Spleen (tissue), 11 donors: ENCODE measurements at regions not wholly inside any gene's neighbourhood (a gene's known extent, or its start where the extent isn't known, plus 50 kb on each side); places are given as distances from the start of the nearest gene placed in this dataset.

Experiments used
- DNase-seq: peaks from one replicate; pipeline ENCODE4 v3.0.0-alpha.2; 2020
- H3K27ac ChIP-seq, 8 donors: fragments of 200-600 bp; sonication (generic) in 7 of 8; 1 replicate in 4 of 8; 2 replicates in 4 of 8; pipeline versions ENCODE4 v1.5.0 to v1.8.0; 2016 to 2021; ENCODE audit warnings: inconsistent platforms in 4 of 8, mild to moderate bottlenecking in 4 of 8, moderate library complexity in 1 of 8
- H3K27me3 ChIP-seq, 7 donors: fragments of 200-600 bp; sonication (generic) in 6 of 7; replicated peaks in 1 of 7; 1 replicate in 4 of 7; 2 replicates in 3 of 7; pipeline versions ENCODE4 v1.5.0 to v1.8.0; 2016 to 2021; ENCODE audit warnings: inconsistent platforms in 3 of 7, mild to moderate bottlenecking in 1 of 7
- H3K36me3 ChIP-seq, 6 donors: fragments of 200-600 bp; sonication (generic) in 5 of 6; 1 replicate in 4 of 6; 2 replicates in 2 of 6; pipeline versions ENCODE4 v1.5.0 to v1.8.0; 2016 to 2021; ENCODE audit warnings: inconsistent platforms in 2 of 6
- H3K4me1 ChIP-seq, 6 donors: fragments of 200-600 bp; sonication (generic) in 5 of 6; 1 replicate in 3 of 6; 2 replicates in 3 of 6; pipeline versions ENCODE4 v1.5.0 to v1.8.0; 2016 to 2021; ENCODE audit warnings: inconsistent platforms in 3 of 6
- H3K4me3 ChIP-seq, 8 donors: fragments of 200-600 bp; sonication (generic) in 7 of 8; 1 replicate in 4 of 8; 2 replicates in 4 of 8; pipeline versions ENCODE4 v1.5.0 to v1.8.0; 2016 to 2021; ENCODE audit warnings: inconsistent platforms in 4 of 8, mild to moderate bottlenecking in 4 of 8, moderate library complexity in 2 of 8
- H3K9me3 ChIP-seq, 8 donors: fragments of 200-600 bp; sonication (generic) in 7 of 8; 1 replicate in 4 of 8; 2 replicates in 4 of 8; pipeline versions ENCODE4 v1.5.0 to v1.8.0; 2016 to 2021; ENCODE audit warnings: inconsistent platforms in 4 of 8
- POLR2A ChIP-seq, 3 donors: fragments of 450-650 bp; IDR thresholded peaks; one replicate each; pipeline ENCODE4 v1.5.1; 2017; ENCODE audit warnings: antibody characterized with exemption in 3 of 3, mild to moderate bottlenecking in 1 of 3
- POLR2AphosphoS5 ChIP-seq, 3 donors: sonication (generic); formaldehyde crosslinking; IDR thresholded peaks; one replicate each; pipeline ENCODE4 v1.5.1; 2017; ENCODE audit warnings: antibody characterized with exemption in 3 of 3
- WGBS, 5 donors: extraction: QIAGEN DNeasy Blood & Tissue Kit in 3 of 5; methylation state at CpG; one replicate each; pipeline versions ENCODE4 v1.1.5 to v1.1.7; 2013 to 2018; 5-methylcytosine and 5-hydroxymethylcytosine counted together
- intact Hi-C: fragments of 100-400 bp; cut with DNase I; formaldehyde crosslinking; loops from one replicate; pipeline ENCODE4 v1.15.0; 2023; ENCODE audit warnings: low total_unique reads
- TF ChIP-seq, protein P1 (sequence below), 11 experiments: fragments of 200-600 bp in 7 of 11; fragments of 450-650 bp in 4 of 11; sonication (generic) in 4 of 11; IDR thresholded peaks in 8 of 11; conservative IDR thresholded peaks in 3 of 11; 1 replicate in 7 of 11; 2 replicates in 4 of 11; pipeline versions ENCODE4 v1.4.0 to v1.8.0; 2016 to 2021; ENCODE audit warnings: antibody characterized with exemption in 11 of 11, inconsistent platforms in 4 of 11, mild to moderate bottlenecking in 1 of 11
- donor health status: healthy with polysubstance abuse.
- donor health status: DM: no; HTN: no; CAD: no; lungs with moderate emphysema.
- donor health status: DM: no; HTN: no; CAD: no.
- donor health status: Bipolar disorder and iron deficiency.
- donor health status: healthy.
- donor health status: DM: no; HTN: no; CAD: no.
- donor health status: DM: yes; HTN: yes; CAD: no.

DNA sequence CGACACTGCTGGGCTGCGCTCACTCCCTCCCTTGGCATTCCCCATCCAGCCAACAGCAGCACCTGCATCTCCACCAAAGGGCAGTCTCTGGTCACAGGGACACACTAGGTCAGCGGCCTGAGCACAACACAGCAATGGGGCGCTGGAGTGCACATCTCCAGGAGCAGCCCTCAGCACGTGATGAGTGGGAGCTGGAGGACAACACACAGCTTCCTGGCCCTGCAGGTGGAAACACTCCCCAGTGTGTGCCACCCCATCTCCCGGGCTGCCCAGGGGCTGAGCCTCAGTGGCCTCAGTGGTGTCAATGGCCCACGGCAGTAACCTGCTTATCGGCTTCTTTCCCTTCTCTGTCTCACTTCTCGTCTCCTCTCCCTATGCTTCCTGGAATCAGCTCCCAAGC is 96.8 kb upstream of the VSTM2B start:
- Histone ChIP-seq H3K27ac (no peak overlapping the region), H3K4me3 (no peak overlapping the region), H3K36me3 (no peaks in the 10 kb centered on the region), H3K27me3 (peaks cover 0 to 29% (median 0%) of the 10 kb centered on the region in 7 donors), H3K4me1 (no peaks in the 10 kb centered on the region), H3K9me3 (peaks cover 0 to 6% (median 0%) of the 10 kb centered on the region in 8 donors)
- WGBS, 5 donors = 76 to 88% (median 83%) methylated on average over 8 to 9 of the region's 9 CpGs
- no peak for DNase-seq
- intact Hi-C loops = no loop called here
- TF ChIP-seq POLR2A (IDR thresholded peaks at IDR 0.05) = no peak
- no peak for TF ChIP-seq POLR2AphosphoS5 (IDR thresholded peaks at IDR 0.05)

DNA sequence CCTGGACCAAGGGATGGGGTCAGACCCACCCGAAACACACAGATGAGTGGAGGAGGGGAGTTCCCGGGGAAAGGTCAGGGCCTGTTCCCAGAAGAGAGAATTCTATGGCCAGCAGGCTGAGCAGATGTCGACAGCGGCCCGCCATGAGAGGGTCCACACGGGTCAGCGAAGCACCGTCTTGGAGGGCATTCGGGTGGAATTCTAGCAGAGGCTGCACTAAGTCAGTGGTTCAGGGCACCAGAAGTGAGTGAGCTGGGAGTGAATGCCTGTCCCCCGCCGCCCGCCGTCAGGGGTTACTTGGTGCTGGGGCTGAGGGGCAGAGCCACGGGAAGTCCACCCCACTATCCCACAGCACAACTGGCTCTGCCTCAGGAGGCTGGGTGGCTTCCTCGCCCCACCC is 96.2 kb upstream of the VSTM2B start:
- DNase-seq = no peak
- intact Hi-C loops = no loop called here
- Histone ChIP-seq H3K36me3 (no peaks in the 10 kb centered on the region), H3K4me3 (no peak overlapping the region), H3K27me3 (peaks cover 0 to 32% (median 0%) of the 10 kb centered on the region in 7 donors), H3K4me1 (no peaks in the 10 kb centered on the region), H3K9me3 (peaks cover 0 to 5% (median 0%) of the 10 kb centered on the region in 8 donors), H3K27ac (no peak overlapping the region)
- 84 to 93% (median 90%) methylated on average over 14 to 15 of the region's 15 CpGs for WGBS, 5 donors
- TF ChIP-seq POLR2AphosphoS5 (IDR thresholded peaks at IDR 0.05) (no peak), POLR2A (IDR thresholded peaks at IDR 0.05) (no peak)
- TF ChIP-seq, protein P1, sequence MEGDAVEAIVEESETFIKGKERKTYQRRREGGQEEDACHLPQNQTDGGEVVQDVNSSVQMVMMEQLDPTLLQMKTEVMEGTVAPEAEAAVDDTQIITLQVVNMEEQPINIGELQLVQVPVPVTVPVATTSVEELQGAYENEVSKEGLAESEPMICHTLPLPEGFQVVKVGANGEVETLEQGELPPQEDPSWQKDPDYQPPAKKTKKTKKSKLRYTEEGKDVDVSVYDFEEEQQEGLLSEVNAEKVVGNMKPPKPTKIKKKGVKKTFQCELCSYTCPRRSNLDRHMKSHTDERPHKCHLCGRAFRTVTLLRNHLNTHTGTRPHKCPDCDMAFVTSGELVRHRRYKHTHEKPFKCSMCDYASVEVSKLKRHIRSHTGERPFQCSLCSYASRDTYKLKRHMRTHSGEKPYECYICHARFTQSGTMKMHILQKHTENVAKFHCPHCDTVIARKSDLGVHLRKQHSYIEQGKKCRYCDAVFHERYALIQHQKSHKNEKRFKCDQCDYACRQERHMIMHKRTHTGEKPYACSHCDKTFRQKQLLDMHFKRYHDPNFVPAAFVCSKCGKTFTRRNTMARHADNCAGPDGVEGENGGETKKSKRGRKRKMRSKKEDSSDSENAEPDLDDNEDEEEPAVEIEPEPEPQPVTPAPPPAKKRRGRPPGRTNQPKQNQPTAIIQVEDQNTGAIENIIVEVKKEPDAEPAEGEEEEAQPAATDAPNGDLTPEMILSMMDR (IDR thresholded peaks at IDR 0.05 in 8 of 11, conservative IDR thresholded peaks at IDR 0.05 in 3 of 11) = no peak

DNA sequence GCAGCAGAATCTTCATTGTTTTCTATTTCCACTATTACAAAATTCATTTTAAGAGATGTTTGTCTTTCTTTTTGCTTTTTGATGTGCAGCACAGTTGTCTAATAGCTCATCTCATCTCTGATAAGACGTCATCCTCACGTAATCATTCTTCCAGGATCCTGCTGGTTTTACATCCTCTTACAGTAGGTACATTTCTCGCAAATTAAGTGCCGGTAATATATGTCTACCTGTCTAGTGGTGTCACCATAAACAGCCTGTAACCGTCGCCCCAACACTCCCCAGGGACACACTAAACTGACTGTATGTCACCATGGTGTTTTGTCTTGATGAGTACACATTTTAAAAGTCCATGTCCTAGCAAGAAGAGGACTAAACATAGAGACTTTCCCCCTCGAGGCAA is 94.5 kb upstream of the VSTM2B start:
- intact Hi-C loops = no loop called here

DNA sequence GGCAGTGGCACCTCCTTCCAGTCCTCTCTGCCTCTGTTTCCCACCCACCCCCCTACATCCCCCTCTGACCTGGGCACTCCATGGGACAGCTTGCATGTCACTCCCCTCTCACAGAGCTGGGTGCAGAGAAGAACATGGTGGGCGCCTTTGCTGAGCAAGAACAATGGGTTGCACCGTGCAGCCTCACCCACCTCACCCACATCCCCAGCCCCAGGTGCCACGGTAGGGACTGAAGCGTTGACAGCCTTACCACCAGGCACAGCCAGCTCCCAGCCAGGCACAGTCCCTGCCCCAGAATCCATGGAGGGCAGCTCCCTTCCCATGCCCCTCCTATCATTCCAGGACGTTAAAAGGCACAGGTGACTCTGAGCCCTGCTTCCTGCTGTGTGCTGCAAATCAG is 93.1 kb upstream of the VSTM2B start:
- no peak for DNase-seq
- Histone ChIP-seq H3K4me1 (no peaks in the 10 kb centered on the region), H3K9me3 (peaks cover 0 to 7% (median 0%) of the 10 kb centered on the region in 8 donors), H3K27ac (no peak overlapping the region), H3K4me3 (no peak overlapping the region), H3K27me3 (peaks cover 0 to 26% (median 0%) of the 10 kb centered on the region in 7 donors), H3K36me3 (no peaks in the 10 kb centered on the region)
- intact Hi-C loops = no loop called here
- TF ChIP-seq POLR2AphosphoS5 (IDR thresholded peaks at IDR 0.05) = no peak
- TF ChIP-seq POLR2A (IDR thresholded peaks at IDR 0.05) = no peak
- TF ChIP-seq, protein P1 (IDR thresholded peaks at IDR 0.05 in 8 of 11, conservative IDR thresholded peaks at IDR 0.05 in 3 of 11) = no peak
- WGBS, 5 donors = 63 to 81% (median 79%) methylated on average over 2 to 5 of the region's 5 CpGs

More for the DNA sequence above, 94.5 kb upstream of the VSTM2B start:
- no peak overlapping the region for H3K4me3 ChIP-seq
- peaks cover 0 to 3% (median 0%) of the 10 kb centered on the region in 8 donors for H3K9me3 ChIP-seq
- no peaks in the 10 kb centered on the region for H3K4me1 ChIP-seq
- peaks cover 0 to 26% (median 0%) of the 10 kb centered on the region in 7 donors for H3K27me3 ChIP-seq
- TF ChIP-seq, protein P1 (IDR thresholded peaks at IDR 0.05 in 8 of 11, conservative IDR thresholded peaks at IDR 0.05 in 3 of 11) = no peak
- TF ChIP-seq POLR2AphosphoS5 (IDR thresholded peaks at IDR 0.05) (no peak), POLR2A (IDR thresholded peaks at IDR 0.05) (no peak)
- WGBS, 5 donors = 65 to 80% (median 75%) methylated on average over 7 of the region's 7 CpGs
- no peaks in the 10 kb centered on the region for H3K36me3 ChIP-seq
- no peak overlapping the region for H3K27ac ChIP-seq
- no peak for DNase-seq
